ENCODE measurements at regions not wholly inside any gene's neighbourhood (a gene's known extent, or its start where the extent isn't known, plus 50 kb on each side); places are given as distances from the start of the nearest gene placed in this dataset.

GRCh38 chr18:77872166-77872565, 622.5 kb downstream of the GALR1 start:
- no peaks in the 10 kb centered on the region for H3K36me3 ChIP-seq (replicated peaks; ENCODE audit: low read depth, low read length)
- TF ChIP-seq EZH2phosphoT487 (IDR thresholded peaks at IDR 0.05; ENCODE audit: low read depth) = no peak
- TF ChIP-seq CTCF (IDR thresholded peaks at IDR 0.05; ENCODE audit: low read depth, low read length) = no peak

GRCh38 chr18:77876319-77876865, 626.7 kb downstream of the GALR1 start:
- H3K79me2 ChIP-seq (ENCODE audit: low read length) = no peaks in the 10 kb centered on the region
- H3K4me3 ChIP-seq (ENCODE audit: low read length) = no peak overlapping the region
- no peak overlapping the region for H3K27ac ChIP-seq (ENCODE audit: low read length)
- no peaks in the 10 kb centered on the region for H3K27me3 ChIP-seq (ENCODE audit: low read depth, low read length)
- no peaks in the 10 kb centered on the region for H3K4me1 ChIP-seq (ENCODE audit: low read length)
- no peaks in the 10 kb centered on the region for H3K9me3 ChIP-seq (ENCODE audit: insufficient read depth, low read length)
- no peak for TF ChIP-seq EZH2phosphoT487 (IDR thresholded peaks at IDR 0.05; ENCODE audit: low read depth)
- TF ChIP-seq CTCF (IDR thresholded peaks at IDR 0.05; ENCODE audit: low read depth, low read length) = no peak
- H3K9ac ChIP-seq (ENCODE audit: low read length) = no peak overlapping the region
- H3K36me3 ChIP-seq (replicated peaks; ENCODE audit: low read depth, low read length) = no peaks in the 10 kb centered on the region
- no peak overlapping the region for H3K4me2 ChIP-seq (ENCODE audit: low read length)
- H4K20me1 ChIP-seq (ENCODE audit: insufficient read depth, low read length) = no peaks in the 10 kb centered on the region
- H2AFZ ChIP-seq (ENCODE audit: low read depth, low read length) = no peak overlapping the region

More at GRCh38 chr18:77872166-77872565, 622.5 kb downstream of the GALR1 start:
- H4K20me1 ChIP-seq (ENCODE audit: insufficient read depth, low read length) = no peaks in the 10 kb centered on the region
- H3K27ac ChIP-seq (ENCODE audit: low read length) = no peak overlapping the region
- no peak overlapping the region for H3K4me2 ChIP-seq (ENCODE audit: low read length)
- no peak overlapping the region for H3K9ac ChIP-seq (ENCODE audit: low read length)
- no peak overlapping the region for H2AFZ ChIP-seq (ENCODE audit: low read depth, low read length)
- H3K27me3 ChIP-seq (ENCODE audit: low read depth, low read length) = no peaks in the 10 kb centered on the region
- no peaks in the 10 kb centered on the region for H3K9me3 ChIP-seq (ENCODE audit: insufficient read depth, low read length)
- H3K4me3 ChIP-seq (ENCODE audit: low read length) = no peak overlapping the region
- H3K79me2 ChIP-seq (ENCODE audit: low read length) = no peaks in the 10 kb centered on the region
- H3K4me1 ChIP-seq (ENCODE audit: low read length) = no peaks in the 10 kb centered on the region

GRCh38 chr18:77879829-77880228, 630.2 kb downstream of the GALR1 start:
- no peak overlapping the region for H2AFZ ChIP-seq (ENCODE audit: low read depth, low read length)

GRCh38 chr18:77884454-77884853, 634.8 kb downstream of the GALR1 start:
- no peak overlapping the region for H3K4me2 ChIP-seq (ENCODE audit: low read length)
- no peaks in the 10 kb centered on the region for H3K36me3 ChIP-seq (replicated peaks; ENCODE audit: low read depth, low read length)
- no peak overlapping the region for H3K9ac ChIP-seq (ENCODE audit: low read length)
- TF ChIP-seq CTCF (IDR thresholded peaks at IDR 0.05; ENCODE audit: low read depth, low read length) = no peak
- no peak for TF ChIP-seq EZH2phosphoT487 (IDR thresholded peaks at IDR 0.05; ENCODE audit: low read depth)
- no peaks in the 10 kb centered on the region for H3K27me3 ChIP-seq (ENCODE audit: low read depth, low read length)
- H4K20me1 ChIP-seq (ENCODE audit: insufficient read depth, low read length) = no peaks in the 10 kb centered on the region
- H3K9me3 ChIP-seq (ENCODE audit: insufficient read depth, low read length) = no peaks in the 10 kb centered on the region
- no peaks in the 10 kb centered on the region for H3K79me2 ChIP-seq (ENCODE audit: low read length)
- H2AFZ ChIP-seq (ENCODE audit: low read depth, low read length) = no peak overlapping the region
- no peaks in the 10 kb centered on the region for H3K4me1 ChIP-seq (ENCODE audit: low read length)
- H3K4me3 ChIP-seq (ENCODE audit: low read length) = no peak overlapping the region
- no peak overlapping the region for H3K27ac ChIP-seq (ENCODE audit: low read length)

More at GRCh38 chr18:77879829-77880228, 630.2 kb downstream of the GALR1 start:
- Histone ChIP-seq H3K9me3 (ENCODE audit: insufficient read depth, low read length) (no peaks in the 10 kb centered on the region), H3K27ac (ENCODE audit: low read length) (no peak overlapping the region), H3K4me2 (ENCODE audit: low read length) (no peak overlapping the region), H3K79me2 (ENCODE audit: low read length) (no peaks in the 10 kb centered on the region), H4K20me1 (ENCODE audit: insufficient read depth, low read length) (no peaks in the 10 kb centered on the region), H3K4me1 (ENCODE audit: low read length) (no peaks in the 10 kb centered on the region), H3K4me3 (ENCODE audit: low read length) (no peak overlapping the region), H3K9ac (ENCODE audit: low read length) (no peak overlapping the region), H3K27me3 (ENCODE audit: low read depth, low read length) (no peaks in the 10 kb centered on the region), H3K36me3 (replicated peaks; ENCODE audit: low read depth, low read length) (no peaks in the 10 kb centered on the region)
- no peak for TF ChIP-seq CTCF (IDR thresholded peaks at IDR 0.05; ENCODE audit: low read depth, low read length)
